ENCODE measurements at regions not wholly inside any gene's neighbourhood (a gene's known extent, or its start where the extent isn't known, plus 50 kb on each side); places are given as distances from the start of the nearest gene placed in this dataset.

GRCh38 chr6:71603021-71603420, 283.3 kb upstream of the RIMS1 start:
- H3K4me1 ChIP-seq = no peaks in the 10 kb centered on the region
- no peaks in the 10 kb centered on the region for H3K27me3 ChIP-seq
- H3K9me3 ChIP-seq = no peaks in the 10 kb centered on the region
- no peak overlapping the region for H3K9ac ChIP-seq (ENCODE audit: low read depth in 2 of 2, low read length in 2 of 2)
- H3K4me3 ChIP-seq = no peak overlapping the region
- TF ChIP-seq, protein P1, sequence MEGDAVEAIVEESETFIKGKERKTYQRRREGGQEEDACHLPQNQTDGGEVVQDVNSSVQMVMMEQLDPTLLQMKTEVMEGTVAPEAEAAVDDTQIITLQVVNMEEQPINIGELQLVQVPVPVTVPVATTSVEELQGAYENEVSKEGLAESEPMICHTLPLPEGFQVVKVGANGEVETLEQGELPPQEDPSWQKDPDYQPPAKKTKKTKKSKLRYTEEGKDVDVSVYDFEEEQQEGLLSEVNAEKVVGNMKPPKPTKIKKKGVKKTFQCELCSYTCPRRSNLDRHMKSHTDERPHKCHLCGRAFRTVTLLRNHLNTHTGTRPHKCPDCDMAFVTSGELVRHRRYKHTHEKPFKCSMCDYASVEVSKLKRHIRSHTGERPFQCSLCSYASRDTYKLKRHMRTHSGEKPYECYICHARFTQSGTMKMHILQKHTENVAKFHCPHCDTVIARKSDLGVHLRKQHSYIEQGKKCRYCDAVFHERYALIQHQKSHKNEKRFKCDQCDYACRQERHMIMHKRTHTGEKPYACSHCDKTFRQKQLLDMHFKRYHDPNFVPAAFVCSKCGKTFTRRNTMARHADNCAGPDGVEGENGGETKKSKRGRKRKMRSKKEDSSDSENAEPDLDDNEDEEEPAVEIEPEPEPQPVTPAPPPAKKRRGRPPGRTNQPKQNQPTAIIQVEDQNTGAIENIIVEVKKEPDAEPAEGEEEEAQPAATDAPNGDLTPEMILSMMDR (IDR thresholded peaks at IDR 0.05) = no peak
- no peak for DNase-seq
- H3K36me3 ChIP-seq = no peaks in the 10 kb centered on the region
- intact Hi-C loops (cut with DNase I) = no loop called here
- no peak overlapping the region for H3K27ac ChIP-seq

DNA sequence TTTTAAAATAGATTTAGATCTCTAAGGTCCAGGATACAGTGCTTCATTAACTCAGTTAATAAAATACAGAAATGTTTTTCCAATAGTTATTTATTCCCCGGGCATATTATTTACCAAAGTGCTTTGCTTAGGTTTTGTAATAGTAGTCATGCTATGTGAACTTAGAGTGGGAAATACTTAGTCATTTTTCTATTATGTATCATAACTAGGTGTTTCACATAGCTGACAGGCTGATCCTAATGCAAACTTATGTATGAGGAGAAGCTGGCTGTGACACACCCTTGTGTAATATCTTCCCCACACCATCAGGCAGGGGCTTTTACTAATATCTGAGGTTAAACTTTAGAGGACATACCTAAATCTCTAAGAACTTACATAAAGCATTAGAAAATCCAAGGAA, 277.7 kb upstream of the RIMS1 start:
- no peak overlapping the region for H3K27ac ChIP-seq
- H3K9me3 ChIP-seq = no peaks in the 10 kb centered on the region
- TF ChIP-seq, protein P1 (IDR thresholded peaks at IDR 0.05) = no peak
- H3K4me3 ChIP-seq = no peak overlapping the region
- no peaks in the 10 kb centered on the region for H3K4me1 ChIP-seq
- H3K27me3 ChIP-seq = no peaks in the 10 kb centered on the region
- no peaks in the 10 kb centered on the region for H3K36me3 ChIP-seq
- no peak for DNase-seq
- intact Hi-C loops (cut with DNase I) = no loop called here
- no peak overlapping the region for H3K9ac ChIP-seq (ENCODE audit: low read depth in 2 of 2, low read length in 2 of 2)

DNA sequence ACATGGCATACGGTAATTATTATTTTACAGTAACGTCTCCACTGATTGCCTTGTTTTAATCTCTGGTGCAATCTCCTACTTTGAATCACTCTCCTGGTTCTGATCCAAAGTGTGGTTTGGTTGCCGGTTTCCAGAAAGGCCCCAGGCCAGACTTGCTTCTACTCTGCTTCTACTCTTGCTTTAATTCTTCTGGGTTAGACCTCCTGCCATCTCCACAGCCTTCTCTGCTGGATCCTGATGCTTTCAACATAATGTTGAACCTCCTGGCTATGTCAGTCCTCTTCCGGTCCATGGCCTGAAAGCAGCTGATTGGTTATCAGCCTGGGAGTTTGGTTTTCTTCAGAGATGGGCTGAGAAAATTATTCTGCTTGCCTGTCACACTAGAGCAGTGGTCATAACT, 266.5 kb upstream of the RIMS1 start:
- DNase-seq = no peak
- Histone ChIP-seq H3K4me1 (no peaks in the 10 kb centered on the region), H3K9me3 (no peaks in the 10 kb centered on the region), H3K9ac (ENCODE audit: low read depth in 2 of 2, low read length in 2 of 2) (no peak overlapping the region), H3K36me3 (no peaks in the 10 kb centered on the region), H3K27ac (no peak overlapping the region), H3K4me3 (no peak overlapping the region), H3K27me3 (no peaks in the 10 kb centered on the region)
- intact Hi-C loops (cut with DNase I) = loop anchor here (5.0 kb wide), 1 partner anchor 462 kb away; no protein-coding TSS in a partner anchor
- TF ChIP-seq, protein P1 (IDR thresholded peaks at IDR 0.05) = no peak

DNA sequence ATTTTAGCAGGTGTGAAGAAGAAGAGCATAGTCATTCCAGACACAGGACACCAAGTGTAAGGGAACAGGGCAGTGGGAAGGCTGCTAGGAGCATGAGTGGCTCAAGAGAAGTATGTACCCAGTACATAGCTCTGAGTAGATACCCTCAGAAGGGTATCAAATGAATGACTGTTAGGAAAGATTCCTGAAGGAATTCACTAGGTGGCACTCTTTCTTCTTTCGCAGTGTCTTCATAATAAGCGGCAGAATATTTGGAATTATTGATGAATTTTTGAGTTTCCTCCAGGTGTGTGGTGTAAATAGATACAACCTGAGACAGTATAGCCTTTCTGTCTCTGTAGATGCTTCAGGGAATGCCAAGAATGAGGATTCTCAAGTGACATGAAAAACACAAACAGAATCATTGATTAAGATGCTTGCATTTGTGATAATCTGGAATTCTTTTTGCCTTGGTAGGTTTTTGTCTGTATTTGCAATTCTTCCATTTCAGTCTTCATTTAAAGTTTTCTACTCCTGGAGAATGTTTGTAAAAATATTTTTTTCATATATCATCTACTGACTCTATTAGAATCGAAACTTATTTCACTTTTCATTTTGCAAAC, 264.3 kb upstream of the RIMS1 start:
- no peak overlapping the region for H3K9ac ChIP-seq (ENCODE audit: low read depth in 2 of 2, low read length in 2 of 2)
- H3K27ac ChIP-seq = no peak overlapping the region
- TF ChIP-seq, protein P1 (IDR thresholded peaks at IDR 0.05) = no peak
- no peak overlapping the region for H3K4me3 ChIP-seq
- intact Hi-C loops (cut with DNase I) = loop anchor here (5.0 kb wide), 1 partner anchor 460 kb away; no protein-coding TSS in a partner anchor
- no peaks in the 10 kb centered on the region for H3K4me1 ChIP-seq
- no peaks in the 10 kb centered on the region for H3K9me3 ChIP-seq
- no peaks in the 10 kb centered on the region for H3K36me3 ChIP-seq
- no peak for DNase-seq
- H3K27me3 ChIP-seq = no peaks in the 10 kb centered on the region

DNA sequence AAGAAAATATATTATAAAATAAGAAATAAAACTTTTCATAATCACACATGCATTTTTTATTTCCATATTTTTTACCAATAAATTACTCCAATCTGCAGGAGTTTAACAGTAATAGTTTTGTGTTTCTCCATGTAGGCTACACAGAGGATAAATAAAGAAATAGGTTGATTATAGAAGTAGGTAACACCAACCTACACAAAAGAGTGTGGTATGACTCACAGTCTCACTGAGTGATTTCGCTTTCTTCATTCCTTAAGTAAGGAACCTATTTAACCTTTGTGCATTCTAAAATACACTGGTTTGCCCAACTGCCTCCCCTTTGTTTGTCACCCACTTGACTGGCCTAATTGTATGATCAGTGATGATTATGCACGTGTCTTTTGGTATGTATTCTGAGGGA, 244.2 kb upstream of the RIMS1 start:
- Histone ChIP-seq H3K27me3 (no peaks in the 10 kb centered on the region), H3K9ac (ENCODE audit: low read depth in 2 of 2, low read length in 2 of 2) (no peak overlapping the region), H3K9me3 (no peaks in the 10 kb centered on the region), H3K4me3 (no peak overlapping the region), H3K4me1 (no peaks in the 10 kb centered on the region), H3K27ac (no peak overlapping the region), H3K36me3 (no peaks in the 10 kb centered on the region)
- no peak for DNase-seq
- intact Hi-C loops (cut with DNase I) = no loop called here
- TF ChIP-seq, protein P1 (IDR thresholded peaks at IDR 0.05) = no peak
